SU-DHL-6 (cell line): ENCODE measurements at regions not wholly inside any gene's neighbourhood (a gene's known extent, or its start where the extent isn't known, plus 50 kb on each side); places are given as distances from the start of the nearest gene placed in this dataset.
"Not testable (repeated sequence)": the region's sequence is repeated elsewhere in the genome, so short reads cannot be mapped to it uniquely, and the experiment has no call there.

Experiments
- H2AFZ ChIP-seq: fragments of 200-600 bp; sonication (generic); 2 replicates; pipeline ENCODE4 v1.6.1; 2014; ENCODE audit warnings: low read depth, mild to moderate bottlenecking, moderate library complexity, mixed read lengths, antibody characterized with exemption, low read length; ENCODE audit not compliant: severe bottlenecking
- H3F3A ChIP-seq: fragments of 200-600 bp; shearing (Covaris generic); 2 replicates; pipeline ENCODE4 v1.6.0; 2016; ENCODE audit warnings: antibody characterized with exemption, mild to moderate bottlenecking; ENCODE audit not compliant: insufficient read depth
- H3K27ac ChIP-seq: fragments of 200-600 bp; sonication (generic); 2 replicates; pipeline ENCODE4 v1.5.1; 2016; ENCODE audit warnings: low read depth, mild to moderate bottlenecking, low read length, moderate library complexity, mixed read lengths
- H3K27me3 ChIP-seq: fragments of 200-600 bp; sonication (generic), shearing (Covaris generic); 2 replicates; pipeline ENCODE4 v1.6.0; 2014; ENCODE audit warnings: mild to moderate bottlenecking, low read length
- H3K36me3 ChIP-seq: fragments of 200-600 bp; sonication (generic); 2 replicates; pipeline ENCODE4 v1.6.1; 2014; ENCODE audit warnings: mild to moderate bottlenecking, low read length, mixed read lengths
- H3K4me2 ChIP-seq: fragments of 300-600, 200-600 bp; shearing (Covaris generic), sonication (generic); 2 replicates; pipeline ENCODE4 v1.6.0; 2014; ENCODE audit warnings: low read length, low read depth, mild to moderate bottlenecking; ENCODE audit not compliant: poor library complexity, severe bottlenecking
- H3K4me3 ChIP-seq: fragments of 200-600 bp; sonication (generic); 2 replicates; pipeline ENCODE4 v1.5.1; 2014; ENCODE audit warnings: antibody characterized with exemption, low read length, mild to moderate bottlenecking, mixed read lengths; ENCODE audit not compliant: insufficient read depth, poor library complexity, severe bottlenecking
- H3K79me2 ChIP-seq: fragments of 200-600 bp; sonication (generic); 2 replicates; pipeline ENCODE4 v1.6.1; 2014; ENCODE audit warnings: mild to moderate bottlenecking, low read length, moderate library complexity; ENCODE audit not compliant: insufficient read depth
- H3K9ac ChIP-seq: fragments of 200-600 bp; sonication (generic); 2 replicates; pipeline ENCODE4 v1.7.0; 2014; ENCODE audit warnings: mild to moderate bottlenecking, low read length
- H3K9me2 ChIP-seq: fragments of 200-600 bp; sonication (generic); replicated peaks from 2 replicates; pipeline ENCODE4 v1.6.1; 2014; ENCODE audit warnings: low read length; ENCODE audit not compliant: insufficient read depth
- H3K9me3 ChIP-seq: fragments of 200-600 bp; sonication (generic); 2 replicates; pipeline ENCODE4 v1.6.1; 2014; ENCODE audit warnings: low read length, mixed read lengths; ENCODE audit not compliant: insufficient read depth
- H4K20me1 ChIP-seq: fragments of 200-600 bp; sonication (generic); 2 replicates; pipeline ENCODE4 v1.6.1; 2014; ENCODE audit warnings: low read depth, mild to moderate bottlenecking, antibody characterized with exemption, low read length, moderate library complexity, mixed read lengths
- EZH2phosphoT487 ChIP-seq: fragments of 200-600 bp; sonication (generic), shearing (Covaris generic); conservative IDR thresholded peaks from 2 replicates; pipeline ENCODE4 v1.6.1; 2018; ENCODE audit warnings: mild to moderate bottlenecking, antibody characterized with exemption, low read length, moderate library complexity, mixed read lengths
- TF ChIP-seq, protein P1 (sequence below): fragments of 200-600 bp; sonication (generic); IDR thresholded peaks from one replicate; pipeline ENCODE4 v1.5.1; 2017; ENCODE audit warnings: antibody characterized with exemption, mild to moderate bottlenecking, low read length, moderate library complexity; ENCODE audit not compliant: insufficient read depth, poor library complexity, severe bottlenecking

- Histone ChIP-seq H3F3A (no peaks in the 10 kb centered on the region), H3K9me3 (no peaks in the 10 kb centered on the region; the same call in 1 of the 2 replicates), H3K79me2 (no peaks in the 10 kb centered on the region), H3K9ac (no peak overlapping the region), H3K27ac (no peak overlapping the region), H3K9me2 (no peaks in the 10 kb centered on the region), H2AFZ (no peak overlapping the region), H3K27me3 (no peaks in the 10 kb centered on the region), H4K20me1 (no peaks in the 10 kb centered on the region), H3K4me2 (no peak overlapping the region), H3K36me3 (no peaks in the 10 kb centered on the region), H3K4me3 (no peak overlapping the region)
- TF ChIP-seq, protein P1, sequence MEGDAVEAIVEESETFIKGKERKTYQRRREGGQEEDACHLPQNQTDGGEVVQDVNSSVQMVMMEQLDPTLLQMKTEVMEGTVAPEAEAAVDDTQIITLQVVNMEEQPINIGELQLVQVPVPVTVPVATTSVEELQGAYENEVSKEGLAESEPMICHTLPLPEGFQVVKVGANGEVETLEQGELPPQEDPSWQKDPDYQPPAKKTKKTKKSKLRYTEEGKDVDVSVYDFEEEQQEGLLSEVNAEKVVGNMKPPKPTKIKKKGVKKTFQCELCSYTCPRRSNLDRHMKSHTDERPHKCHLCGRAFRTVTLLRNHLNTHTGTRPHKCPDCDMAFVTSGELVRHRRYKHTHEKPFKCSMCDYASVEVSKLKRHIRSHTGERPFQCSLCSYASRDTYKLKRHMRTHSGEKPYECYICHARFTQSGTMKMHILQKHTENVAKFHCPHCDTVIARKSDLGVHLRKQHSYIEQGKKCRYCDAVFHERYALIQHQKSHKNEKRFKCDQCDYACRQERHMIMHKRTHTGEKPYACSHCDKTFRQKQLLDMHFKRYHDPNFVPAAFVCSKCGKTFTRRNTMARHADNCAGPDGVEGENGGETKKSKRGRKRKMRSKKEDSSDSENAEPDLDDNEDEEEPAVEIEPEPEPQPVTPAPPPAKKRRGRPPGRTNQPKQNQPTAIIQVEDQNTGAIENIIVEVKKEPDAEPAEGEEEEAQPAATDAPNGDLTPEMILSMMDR = no peak
- no peak for TF ChIP-seq EZH2phosphoT487
Observed at GRCh38 chr7:83248000-83248399, 85.3 kb upstream of the PCLO start.

GRCh38 chr7:83219231-83219630 lies 56.5 kb upstream of the PCLO start:
- H3K27ac ChIP-seq, H3K27me3 ChIP-seq, H3K79me2 ChIP-seq, H3K9ac ChIP-seq, H3K36me3 ChIP-seq, H4K20me1 ChIP-seq, H3K4me2 ChIP-seq, H3K4me3 ChIP-seq, H3K9me2 ChIP-seq, H3F3A ChIP-seq, H3K9me3 ChIP-seq, H2AFZ ChIP-seq: not testable (repeated sequence)

GRCh38 chr7:83212883-83213282 lies 50.2 kb upstream of the PCLO start:
- H3K27ac ChIP-seq = no peak overlapping the region
- no peak overlapping the region for H3K4me2 ChIP-seq
- H3K4me3 ChIP-seq = no peak overlapping the region
- no peaks in the 10 kb centered on the region for H3K79me2 ChIP-seq
- H3K9me2 ChIP-seq = no peaks in the 10 kb centered on the region
- H2AFZ ChIP-seq = no peak overlapping the region
- H4K20me1 ChIP-seq = no peaks in the 10 kb centered on the region
- no peak overlapping the region for H3K9ac ChIP-seq
- 0 out of 2 replicates have a peak, but pooled peaks cover 3% of the 10 kb centered on the region for H3F3A ChIP-seq
- H3K9me3 ChIP-seq = no peaks in the 10 kb centered on the region
- TF ChIP-seq, protein P1 = no peak
- no peak for TF ChIP-seq EZH2phosphoT487
- no peaks in the 10 kb centered on the region for H3K27me3 ChIP-seq
- no peaks in the 10 kb centered on the region for H3K36me3 ChIP-seq
